H54 (cell line): ENCODE measurements at regions not wholly inside any gene's neighbourhood (a gene's known extent, or its start where the extent isn't known, plus 50 kb on each side); places are given as distances from the start of the nearest gene placed in this dataset.
A peak's percentile ranks its signal among the peaks of the same experiment; 100 is the strongest.
"Not testable (repeated sequence)": the region's sequence is repeated elsewhere in the genome, so short reads cannot be mapped to it uniquely, and the experiment has no call there.

Experiments
- DNase-seq: peaks from one replicate; pipeline ENCODE4 v3.0.0; 2011; ENCODE audit warnings: low spot score, mixed read lengths; ENCODE audit not compliant: insufficient read length
- FAIRE-seq: peaks from 3 replicates; lab custom pipeline; 2011; peaks lifted over from hg19 to GRCh38; lab: Jason Lieb, UNC
- POLR2A ChIP-seq: IDR thresholded peaks from 2 replicates; pipeline ENCODE4 v1.6.1; 2011; ENCODE audit warnings: low read depth, mild to moderate bottlenecking, low read length

- FAIRE-seq (no peak), DNase-seq (no peak)
- no peak for TF ChIP-seq POLR2A
These were observed 405.5 kb downstream of the RAP2B start for GRCh38 chr3:153567556-153567955.

GRCh38 chr3:153570481-153570880, 408.5 kb downstream of the RAP2B start:
- not testable (repeated sequence) for FAIRE-seq, DNase-seq

GRCh38 chr3:153572165-153572564, 410.1 kb downstream of the RAP2B start:
- no peak for DNase-seq
- no peak for TF ChIP-seq POLR2A
- FAIRE-seq = no peak

- no peak for FAIRE-seq
- no peak for TF ChIP-seq POLR2A
- DNase-seq = no peak
These were observed 410.6 kb downstream of the RAP2B start for GRCh38 chr3:153572654-153573053.

GRCh38 chr3:153573481-153573880, 411.5 kb downstream of the RAP2B start:
- no peak for DNase-seq
- no peak for TF ChIP-seq POLR2A
- FAIRE-seq = no peak

GRCh38 chr3:153574445-153574844, 412.4 kb downstream of the RAP2B start:
- no peak for TF ChIP-seq POLR2A
- no peak for DNase-seq
- no peak for FAIRE-seq

- DNase-seq (no peak), FAIRE-seq (no peak)
- no peak for TF ChIP-seq POLR2A
These were observed 415.2 kb downstream of the RAP2B start for GRCh38 chr3:153577059-153577736.

GRCh38 chr3:153578046-153578445, 416.0 kb downstream of the RAP2B start:
- TF ChIP-seq POLR2A = no peak
- DNase-seq = no peak
- FAIRE-seq = no peak

GRCh38 chr3:153590051-153590450, 428.0 kb downstream of the RAP2B start:
- FAIRE-seq (no peak), DNase-seq (no peak)
- no peak for TF ChIP-seq POLR2A

- TF ChIP-seq POLR2A = no peak
- DNase-seq = no peak
- no peak for FAIRE-seq
These were observed 429.7 kb downstream of the RAP2B start for GRCh38 chr3:153591561-153592245.

GRCh38 chr3:153595186-153595815, 433.3 kb downstream of the RAP2B start:
- peak; percentile 81 for FAIRE-seq
- no peak for DNase-seq

GRCh38 chr3:153596401-153596800, 434.4 kb downstream of the RAP2B start:
- no peak for DNase-seq
- FAIRE-seq = peak; percentile 23
- no peak for TF ChIP-seq POLR2A

More at GRCh38 chr3:153595186-153595815, 433.3 kb downstream of the RAP2B start:
- no peak for TF ChIP-seq POLR2A

GRCh38 chr3:153599685-153600084, 437.7 kb downstream of the RAP2B start:
- FAIRE-seq (peak; percentile 100), DNase-seq (peak; percentile 44)
- TF ChIP-seq POLR2A = no peak

- FAIRE-seq = no peak
- no peak for TF ChIP-seq POLR2A
These were observed 438.9 kb downstream of the RAP2B start for GRCh38 chr3:153600896-153601295.

GRCh38 chr3:153601374-153601853, 439.4 kb downstream of the RAP2B start:
- DNase-seq (no peak), FAIRE-seq (no peak)
- no peak for TF ChIP-seq POLR2A

More at GRCh38 chr3:153600896-153601295, 438.9 kb downstream of the RAP2B start:
- DNase-seq = no peak
